Left renal pelvis (tissue), 4 donors: ENCODE measurements at regions not wholly inside any gene's neighbourhood (a gene's known extent, or its start where the extent isn't known, plus 50 kb on each side); places are given as distances from the start of the nearest gene placed in this dataset.

Source experiments
- DNase-seq, 4 donors: peaks; one replicate each; pipeline ENCODE4 v3.0.0-alpha.2; 2013; ENCODE audit warnings: low read depth in 4 of 4, low spot score in 3 of 4

GRCh38 chr2:8388781-8389180 lies 293.1 kb upstream of the ID2 start:
- no peak for DNase-seq

GRCh38 chr2:8389431-8390108 lies 292.3 kb upstream of the ID2 start:
- no peak for DNase-seq

- no peak for DNase-seq
These were observed 290.7 kb upstream of the ID2 start for GRCh38 chr2:8391126-8391525.

DNA sequence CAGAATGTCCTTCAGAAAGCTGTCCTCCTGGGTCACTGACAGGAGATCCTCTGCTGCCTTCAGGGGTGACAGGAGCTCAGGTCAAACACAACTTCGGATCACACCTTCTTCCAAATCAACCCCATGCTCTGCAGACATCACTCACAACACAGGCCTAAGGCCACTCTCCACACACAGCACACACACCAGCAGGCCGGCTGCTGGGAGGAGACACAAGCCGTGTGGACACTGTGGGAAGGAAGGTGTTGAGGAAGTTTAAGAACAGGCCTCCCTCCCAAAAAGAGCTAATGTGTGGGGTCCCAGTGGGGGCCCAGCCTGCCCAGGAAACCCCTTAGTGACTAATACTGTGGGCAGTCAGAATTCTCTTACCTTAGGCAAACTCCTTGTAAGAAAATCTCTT lies 290.3 kb upstream of the ID2 start:
- no peak for DNase-seq

GRCh38 chr2:8392098-8392866 lies 289.6 kb upstream of the ID2 start:
- no peak for DNase-seq

DNA sequence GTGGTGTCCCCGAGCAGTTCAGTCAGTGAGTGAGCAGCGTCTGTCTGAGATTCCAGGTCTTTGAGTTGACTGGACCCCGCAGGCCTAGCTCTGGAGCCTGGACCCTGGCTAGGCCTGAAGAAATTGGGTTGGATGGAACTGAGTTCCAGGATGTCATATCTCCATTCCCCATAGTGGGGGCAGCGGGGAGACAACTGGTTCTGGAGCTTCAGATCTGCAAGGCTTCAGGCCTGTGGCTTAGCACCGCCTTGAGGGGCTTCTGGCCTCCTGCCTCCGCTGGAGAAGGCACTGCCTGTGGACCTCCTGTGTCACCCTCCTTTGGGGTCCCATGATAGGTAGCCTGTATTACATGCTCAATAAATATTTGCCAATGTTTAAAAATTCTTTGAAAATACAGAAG lies 288.4 kb upstream of the ID2 start:
- DNase-seq = no peak

- no peak for DNase-seq
These were observed 287.7 kb upstream of the ID2 start for GRCh38 chr2:8394131-8394530.

GRCh38 chr2:8394569-8395359 lies 287.1 kb upstream of the ID2 start:
- no peak for DNase-seq

DNA sequence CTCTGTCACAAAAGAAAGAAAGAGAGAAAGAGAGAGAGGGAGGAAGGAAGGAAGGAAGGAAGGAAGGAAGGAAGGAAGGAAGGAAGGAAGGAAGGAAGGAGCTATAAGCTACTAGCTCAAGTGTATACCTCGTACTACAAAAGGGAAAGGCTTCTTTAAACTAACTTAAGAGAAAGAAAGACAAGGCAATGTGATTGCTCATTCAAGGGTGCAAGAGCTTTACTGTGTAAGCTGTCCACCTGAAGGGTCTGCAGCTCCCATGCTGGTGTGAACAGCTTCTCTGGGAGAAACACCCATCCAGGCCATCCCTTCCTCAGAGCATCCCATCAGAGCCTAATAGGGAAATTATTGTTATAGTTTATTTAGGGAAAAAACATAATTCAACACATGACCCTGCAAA lies 286.1 kb upstream of the ID2 start:
- DNase-seq = no peak

GRCh38 chr2:8398040-8398668 lies 283.7 kb upstream of the ID2 start:
- no peak for DNase-seq

- DNase-seq = no peak
These were observed 282.1 kb upstream of the ID2 start for GRCh38 chr2:8399731-8400130.

- DNase-seq = no peak
These were observed 281.7 kb upstream of the ID2 start for GRCh38 chr2:8400196-8400595.

GRCh38 chr2:8402222-8402621 lies 279.6 kb upstream of the ID2 start:
- no peak for DNase-seq

- no peak for DNase-seq
These were observed 278.0 kb upstream of the ID2 start for GRCh38 chr2:8403876-8404275.

- no peak for DNase-seq
These were observed 276.5 kb upstream of the ID2 start for GRCh38 chr2:8405334-8405733.

DNA sequence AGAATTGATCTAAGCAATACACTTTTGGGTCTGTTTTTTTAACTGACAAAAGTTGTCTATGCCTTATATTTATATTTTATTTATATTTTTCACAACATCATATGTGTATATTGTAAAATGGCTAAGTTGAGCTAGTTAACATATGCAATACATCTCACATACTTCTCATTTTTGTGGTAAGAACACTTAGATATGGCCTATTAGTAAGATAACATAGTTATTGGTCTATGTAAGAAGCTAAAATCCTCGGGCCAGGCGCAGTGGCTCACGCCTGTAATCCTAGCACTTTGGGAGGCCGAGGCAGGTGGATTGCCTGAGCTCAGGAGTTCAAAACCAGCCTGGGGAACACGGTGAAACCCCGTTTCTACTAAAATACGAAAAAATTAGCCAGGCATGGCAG lies 275.6 kb upstream of the ID2 start:
- DNase-seq = no peak

DNA sequence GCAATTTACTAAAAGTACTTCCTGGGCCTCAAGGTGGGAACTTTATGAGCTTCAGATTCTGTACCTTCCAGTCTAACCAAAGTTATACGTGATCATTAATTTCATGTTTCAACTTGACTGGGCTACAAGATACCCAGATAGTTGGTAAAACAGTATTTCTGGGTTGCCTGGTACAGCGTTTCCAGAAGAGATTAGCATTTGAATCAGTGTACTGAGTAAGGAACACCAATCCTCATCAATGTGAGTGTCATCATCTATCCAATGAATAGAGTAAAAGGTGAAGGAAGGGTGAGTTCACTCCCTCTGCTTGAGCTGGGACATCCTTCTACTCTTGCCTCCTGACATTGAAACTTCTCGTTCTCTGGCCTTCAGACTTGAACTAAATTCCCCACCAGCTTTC lies 274.5 kb upstream of the ID2 start:
- DNase-seq = no peak

DNA sequence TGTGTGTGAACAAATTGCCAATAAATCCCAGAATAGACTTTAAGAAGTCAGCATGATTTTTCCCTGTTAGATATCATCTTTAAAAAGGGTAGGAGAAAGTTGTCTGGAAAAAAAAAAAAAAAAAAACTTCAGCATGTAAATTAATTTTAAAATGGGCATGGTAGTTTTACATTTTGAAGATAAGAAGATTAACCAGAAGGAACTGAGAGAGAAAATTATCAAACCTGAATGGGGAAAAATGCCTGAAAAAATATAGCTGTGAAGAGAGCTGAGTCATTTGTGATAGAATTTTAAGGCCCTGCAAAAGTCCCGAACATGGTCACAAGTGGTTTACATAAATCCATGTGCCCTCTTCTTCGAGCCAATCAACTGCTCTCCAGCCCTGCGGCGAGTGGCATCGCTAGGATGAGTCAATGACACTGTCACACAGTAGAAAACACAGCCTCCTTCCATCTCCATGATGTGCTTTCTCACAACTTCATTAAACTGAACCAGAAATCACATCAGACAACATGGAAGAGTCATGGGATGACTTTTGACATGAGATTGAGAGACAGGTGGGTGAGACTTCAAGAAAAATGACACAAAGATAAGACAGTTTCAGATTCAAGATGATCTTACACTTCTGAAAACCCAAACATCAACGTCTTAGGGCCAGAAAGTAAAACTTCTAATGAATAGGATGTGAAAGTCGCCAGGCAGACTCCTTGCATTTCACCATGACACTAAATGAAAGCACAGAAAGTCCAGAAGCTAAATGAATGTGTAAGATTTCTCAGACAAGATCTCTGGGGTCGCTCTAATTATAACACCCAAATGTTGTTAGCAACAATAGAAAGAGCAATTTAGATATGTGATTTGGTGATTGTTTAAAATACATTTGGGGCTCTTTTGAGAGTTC lies 273.0 kb upstream of the ID2 start:
- DNase-seq = no peak

DNA sequence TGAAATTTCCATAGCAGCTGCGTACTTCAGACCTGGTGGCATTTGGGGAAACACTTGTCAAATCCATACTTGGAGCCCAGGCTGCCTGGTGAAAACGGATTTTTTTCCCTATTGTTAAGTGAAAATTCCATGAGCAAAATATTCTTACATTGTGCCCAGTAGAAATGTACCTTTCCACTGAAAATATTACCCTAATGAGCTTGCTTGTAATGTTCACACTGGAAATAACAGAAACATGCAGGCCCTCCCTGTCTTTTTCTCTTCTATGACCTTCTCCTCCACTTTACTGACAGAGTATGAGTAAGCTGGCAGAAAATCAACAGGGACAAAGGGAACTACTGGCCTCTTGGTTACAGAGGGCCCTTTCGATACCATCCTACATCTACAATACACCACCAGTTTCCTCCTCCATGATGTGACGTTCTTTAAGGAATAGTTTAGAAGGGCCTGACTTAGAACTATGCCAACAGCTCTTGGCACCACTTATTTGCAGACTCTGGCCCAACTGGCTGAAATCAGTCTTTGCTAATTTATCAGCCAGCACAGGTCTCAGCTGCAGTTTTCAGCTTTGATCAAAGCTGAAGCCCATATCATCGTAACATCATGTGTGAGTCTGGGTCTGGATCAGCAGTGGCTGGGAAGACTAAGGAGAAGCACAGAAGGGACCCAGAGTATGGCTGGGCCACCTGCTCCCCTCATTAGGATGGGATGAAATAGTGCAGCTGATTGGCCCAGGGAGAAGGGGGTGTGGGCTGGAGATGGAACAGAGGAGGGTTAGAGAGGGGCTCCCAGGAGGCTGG lies 272.2 kb upstream of the ID2 start:
- no peak for DNase-seq
